Right cardiac atrium (tissue), 5 donors: ENCODE measurements at regions not wholly inside any gene's neighbourhood (a gene's known extent, or its start where the extent isn't known, plus 50 kb on each side); places are given as distances from the start of the nearest gene placed in this dataset.
"Not testable (repeated sequence)": the region's sequence is repeated elsewhere in the genome, so short reads cannot be mapped to it uniquely, and the experiment has no call there.

Experiments used
- ATAC-seq, 2 donors: fragments of 200-7000 bp; cut with Tn5 transposase; one replicate each; pipeline versions ENCODE4 v1.8.0 to v1.9.1; 2020; ENCODE audit warnings: moderate library complexity in 2 of 2, mild to moderate bottlenecking in 1 of 2
- DNase-seq, 3 donors: peaks; one replicate each; pipeline ENCODE4 v3.0.0-alpha.2; 2020
- H3K27ac ChIP-seq: one replicate; pipeline ENCODE4 v1.5.1; 2013; ENCODE audit warnings: mild to moderate bottlenecking, low read length, control low read depth, moderate library complexity
- H3K27me3 ChIP-seq: one replicate; pipeline ENCODE4 v1.6.1; 2013; ENCODE audit not compliant: control insufficient read depth, insufficient read depth
- H3K4me1 ChIP-seq: one replicate; pipeline ENCODE4 v1.6.1; 2013; ENCODE audit warnings: low read length; ENCODE audit not compliant: control insufficient read depth, insufficient read depth
- H3K4me3 ChIP-seq: one replicate; pipeline ENCODE4 v1.5.1; 2013; ENCODE audit warnings: low read length, control low read depth
- H3K9me3 ChIP-seq: one replicate; pipeline ENCODE4 v1.6.1; 2013; ENCODE audit warnings: low read length; ENCODE audit not compliant: control insufficient read depth
- WGBS: extraction: QIAGEN DNeasy Blood & Tissue Kit; methylation state at CpG from one replicate; pipeline ENCODE4 v1.1.7; 2013; 5-methylcytosine and 5-hydroxymethylcytosine counted together
- intact Hi-C, 4 donors: fragments of 100-400 bp; cut with DNase I; formaldehyde crosslinking; loops; one replicate each; pipeline versions ENCODE4 v1.11.0 to v1.14.0; 2022 to 2023
- donor health status: healthy with polysubstance abuse.
- donor health status: DM: no; HTN: yes; CAD: no.
- donor health status: DM: no; HTN: no; CAD: no.
- donor health status: DM: no; HTN: yes; CAD: no; lungs with severe emphysema.
- donor health status: DM: yes; HTN: yes; CAD: no.

- WGBS = 46% methylated on average over 1 of the region's 1 CpG
Measured at GRCh38 chr5:156052656-156053055, 274.3 kb upstream of the SGCD start.

GRCh38 chr5:156053056-156053455 is 273.9 kb upstream of the SGCD start:
- intact Hi-C loops = no loop called here
- ATAC-seq (no peak), DNase-seq (peak in 1 of 3 donors; percentile 21)
- no peak overlapping the region for H3K27ac ChIP-seq
- no peaks in the 10 kb centered on the region for H3K9me3 ChIP-seq
- no peak overlapping the region for H3K4me3 ChIP-seq
- H3K27me3 ChIP-seq = no peaks in the 10 kb centered on the region
- 81% methylated on average over 2 of the region's 2 CpGs for WGBS
- H3K4me1 ChIP-seq = no peaks in the 10 kb centered on the region

More at GRCh38 chr5:156052656-156053055, 274.3 kb upstream of the SGCD start:
- Histone ChIP-seq H3K27me3 (no peaks in the 10 kb centered on the region), H3K4me1 (no peaks in the 10 kb centered on the region), H3K9me3 (no peaks in the 10 kb centered on the region), H3K27ac (no peak overlapping the region), H3K4me3 (no peak overlapping the region)
- DNase-seq = no peak
- intact Hi-C loops = no loop called here
- ATAC-seq = no peak

- Histone ChIP-seq H3K4me3 (no peak overlapping the region), H3K27me3 (no peaks in the 10 kb centered on the region), H3K9me3 (peaks cover 2% of the 10 kb centered on the region), H3K4me1 (no peaks in the 10 kb centered on the region), H3K27ac (no peak overlapping the region)
- intact Hi-C loops = no loop called here
- WGBS = 83% methylated on average over 4 of the region's 4 CpGs
- ATAC-seq (no peak), DNase-seq (no peak)
Measured at GRCh38 chr5:156076912-156077311, 250.1 kb upstream of the SGCD start.

- DNase-seq (no peak), ATAC-seq (no peak)
- Histone ChIP-seq H3K4me3 (no peak overlapping the region), H3K27ac (no peak overlapping the region), H3K9me3 (no peaks in the 10 kb centered on the region), H3K27me3 (no peaks in the 10 kb centered on the region), H3K4me1 (no peaks in the 10 kb centered on the region)
- intact Hi-C loops = no loop called here
- 83% methylated on average over 5 of the region's 5 CpGs for WGBS
Measured at GRCh38 chr5:156087577-156088110, 239.3 kb upstream of the SGCD start.

- WGBS = 74% methylated on average over 10 of the region's 10 CpGs
- not testable (repeated sequence) for H3K27me3 ChIP-seq
Measured at GRCh38 chr5:156089955-156090940, 236.7 kb upstream of the SGCD start.

GRCh38 chr5:156093024-156093423 is 233.9 kb upstream of the SGCD start:
- Histone ChIP-seq H3K4me3 (no peak overlapping the region), H3K9me3 (no peaks in the 10 kb centered on the region), H3K27ac (no peak overlapping the region), H3K27me3 (no peaks in the 10 kb centered on the region), H3K4me1 (no peaks in the 10 kb centered on the region)
- 79% methylated on average over 2 of the region's 2 CpGs for WGBS
- intact Hi-C loops = no loop called here
- ATAC-seq = no peak
- no peak for DNase-seq

More at GRCh38 chr5:156089955-156090940, 236.7 kb upstream of the SGCD start:
- intact Hi-C loops, H3K9me3 ChIP-seq, H3K4me1 ChIP-seq, DNase-seq, H3K4me3 ChIP-seq, ATAC-seq, H3K27ac ChIP-seq: not testable (repeated sequence)

GRCh38 chr5:156094001-156094400 is 233.0 kb upstream of the SGCD start:
- H3K27ac ChIP-seq = no peak overlapping the region

GRCh38 chr5:156095709-156096241 is 231.2 kb upstream of the SGCD start:
- ATAC-seq = no peak
- no peak for DNase-seq
- no peaks in the 10 kb centered on the region for H3K4me1 ChIP-seq
- WGBS = 81% methylated on average over 3 of the region's 3 CpGs
- no peaks in the 10 kb centered on the region for H3K9me3 ChIP-seq
- no peaks in the 10 kb centered on the region for H3K27me3 ChIP-seq
- intact Hi-C loops = no loop called here
- H3K27ac ChIP-seq = no peak overlapping the region
- H3K4me3 ChIP-seq = no peak overlapping the region

More at GRCh38 chr5:156094001-156094400, 233.0 kb upstream of the SGCD start:
- no peak for DNase-seq
- no peak for ATAC-seq
- intact Hi-C loops = no loop called here
- 74% methylated on average over 4 of the region's 4 CpGs for WGBS
- Histone ChIP-seq H3K27me3 (no peaks in the 10 kb centered on the region), H3K4me3 (no peak overlapping the region), H3K9me3 (no peaks in the 10 kb centered on the region), H3K4me1 (no peaks in the 10 kb centered on the region)

GRCh38 chr5:156096259-156096658 is 230.7 kb upstream of the SGCD start:
- ATAC-seq (no peak), DNase-seq (no peak)
- Histone ChIP-seq H3K27me3 (no peaks in the 10 kb centered on the region), H3K4me3 (no peak overlapping the region), H3K4me1 (no peaks in the 10 kb centered on the region), H3K9me3 (no peaks in the 10 kb centered on the region), H3K27ac (no peak overlapping the region)
- intact Hi-C loops = no loop called here
- 67% methylated on average over 1 of the region's 1 CpG for WGBS

GRCh38 chr5:156103155-156103885 is 223.6 kb upstream of the SGCD start:
- DNase-seq = no peak
- 89% methylated on average over 2 of the region's 2 CpGs for WGBS
- Histone ChIP-seq H3K4me3 (no peak overlapping the region), H3K27me3 (no peaks in the 10 kb centered on the region), H3K27ac (no peak overlapping the region), H3K4me1 (no peaks in the 10 kb centered on the region), H3K9me3 (no peaks in the 10 kb centered on the region)
- ATAC-seq = no peak
- intact Hi-C loops = no loop called here
